HCT116 (cell line): ENCODE measurements at regions not wholly inside any gene's neighbourhood (a gene's known extent, or its start where the extent isn't known, plus 50 kb on each side); places are given as distances from the start of the nearest gene placed in this dataset.

Experiments
- CTCF ChIP-seq, 3 experiments: fragments of 200-600 bp in 1 of 3; sonication (generic) in 1 of 3; IDR thresholded peaks in 2 of 3; conservative IDR thresholded peaks in 1 of 3; 2 replicates each; pipeline ENCODE4 v1.5.1; 2012 to 2017; ENCODE audit warnings: low read depth in 2 of 3, low read length in 2 of 3, antibody characterized with exemption in 1 of 3, borderline replicate concordance in 1 of 3, control low read depth in 1 of 3, mild to moderate bottlenecking in 1 of 3, mixed read lengths in 1 of 3, mixed run types in 1 of 3, moderate library complexity in 1 of 3; ENCODE audit not compliant: insufficient read depth in 1 of 3
- FOSL1 ChIP-seq: IDR thresholded peaks from 2 replicates; pipeline ENCODE4 v1.6.1; 2012; ENCODE audit warnings: low read depth
- JUND ChIP-seq: IDR thresholded peaks from 2 replicates; pipeline ENCODE4 v1.6.1; 2012
- MAX ChIP-seq: IDR thresholded peaks from 2 replicates; pipeline ENCODE4 v1.6.1; 2012
- POLR2A ChIP-seq: IDR thresholded peaks from 2 replicates; pipeline ENCODE4 v1.7.0; 2011; ENCODE audit warnings: borderline replicate concordance; ENCODE audit not compliant: insufficient read depth, insufficient read length; ENCODE audit errors: extremely low read depth
- POLR2AphosphoS5 ChIP-seq: IDR thresholded peaks from 2 replicates; pipeline ENCODE4 v1.6.1; 2011; ENCODE audit warnings: mild to moderate bottlenecking, low read depth, low read length, moderate library complexity
- RAD21 ChIP-seq: IDR thresholded peaks from 2 replicates; pipeline ENCODE4 v1.6.1; 2012; ENCODE audit warnings: low read depth, mild to moderate bottlenecking
- SRF ChIP-seq: IDR thresholded peaks from 2 replicates; pipeline ENCODE4 v1.6.1; 2012; ENCODE audit warnings: low read depth
- ZNF274 ChIP-seq: fragments of 200-500 bp; sonication (Bioruptor generic); IDR thresholded peaks from 2 replicates; pipeline ENCODE4 v1.6.1; 2014; ENCODE audit warnings: mild to moderate bottlenecking, low read depth, low read length, inconsistent platforms

- TF ChIP-seq CTCF (IDR thresholded peaks at IDR 0.05 in 2 of 3, conservative IDR thresholded peaks at IDR 0.05 in 1 of 3; ENCODE audit: borderline replicate concordance in 1 of 3, insufficient read depth in 1 of 3, low read depth in 2 of 3, low read length in 2 of 3) (no peak), POLR2AphosphoS5 (no peak), FOSL1 (no peak), RAD21 (no peak), POLR2A (no peak), SRF (no peak), ZNF274 (no peak), MAX (no peak), JUND (no peak)
These were observed 462.7 kb upstream of the ZNF507 start for GRCh38 chr19:31882709-31883108.
